ENCODE measurements at regions not wholly inside any gene's neighbourhood (a gene's known extent, or its start where the extent isn't known, plus 50 kb on each side); places are given as distances from the start of the nearest gene placed in this dataset.
"Not testable (repeated sequence)": the region's sequence is repeated elsewhere in the genome, so short reads cannot be mapped to it uniquely, and the experiment has no call there.

GRCh38 chr3:16770021-16770420 is 114.7 kb upstream of the PLCL2 start:
- DNase-seq: no peak

- no peak for DNase-seq
These were observed 114.0 kb upstream of the PLCL2 start for GRCh38 chr3:16770792-16771191.

- not testable (repeated sequence) for DNase-seq
These were observed 111.2 kb upstream of the PLCL2 start for GRCh38 chr3:16773594-16773993.

GRCh38 chr3:16774536-16774935 is 110.2 kb upstream of the PLCL2 start:
- DNase-seq: not testable (repeated sequence)

GRCh38 chr3:16784973-16785372 is 99.8 kb upstream of the PLCL2 start:
- DNase-seq: no peak

GRCh38 chr3:16785465-16785864 is 99.3 kb upstream of the PLCL2 start:
- no peak for DNase-seq

- DNase-seq: no peak
These were observed 96.2 kb upstream of the PLCL2 start for GRCh38 chr3:16788440-16789056.

GRCh38 chr3:16789344-16790120 is 95.2 kb upstream of the PLCL2 start:
- no peak for DNase-seq

GRCh38 chr3:16790432-16791400 is 94.0 kb upstream of the PLCL2 start:
- DNase-seq: no peak

- no peak for DNase-seq
These were observed 91.4 kb upstream of the PLCL2 start for GRCh38 chr3:16793321-16793720.

- DNase-seq: no peak
These were observed 90.5 kb upstream of the PLCL2 start for GRCh38 chr3:16794257-16794656.

GRCh38 chr3:16795581-16795980 is 89.2 kb upstream of the PLCL2 start:
- DNase-seq: no peak

GRCh38 chr3:16797831-16798230 is 86.9 kb upstream of the PLCL2 start:
- no peak for DNase-seq

GRCh38 chr3:16798738-16799137 is 86.0 kb upstream of the PLCL2 start:
- no peak for DNase-seq

GRCh38 chr3:16800361-16800760 is 84.4 kb upstream of the PLCL2 start:
- no peak for DNase-seq

- no peak for DNase-seq
These were observed 83.5 kb upstream of the PLCL2 start for GRCh38 chr3:16801223-16801622.

GRCh38 chr3:16801698-16802097 is 83.1 kb upstream of the PLCL2 start:
- DNase-seq: no peak

- no peak for DNase-seq
These were observed 82.4 kb upstream of the PLCL2 start for GRCh38 chr3:16802389-16802788.

GRCh38 chr3:16803019-16803418 is 81.7 kb upstream of the PLCL2 start:
- no peak for DNase-seq

- no peak for DNase-seq
These were observed 77.4 kb upstream of the PLCL2 start for GRCh38 chr3:16807391-16807790.

GRCh38 chr3:16808393-16809107 is 76.2 kb upstream of the PLCL2 start:
- no peak for DNase-seq

GRCh38 chr3:16809482-16809881 is 75.3 kb upstream of the PLCL2 start:
- DNase-seq: no peak

- no peak for DNase-seq
These were observed 74.8 kb upstream of the PLCL2 start for GRCh38 chr3:16809993-16810392.

Data from NCI-H1930 (cell line).